GM23338 (cell line): ENCODE measurements at regions not wholly inside any gene's neighbourhood (a gene's known extent, or its start where the extent isn't known, plus 50 kb on each side); places are given as distances from the start of the nearest gene placed in this dataset.

Source experiments
- ATAC-seq: fragments of 200-7000 bp; cut with Tn5 transposase; 3 replicates; pipeline ENCODE4 v1.9.1; 2020
- DNase-seq: peaks from one replicate; pipeline ENCODE4 v3.0.0-alpha.2; 2015; ENCODE audit warnings: low spot score
- H2AFZ ChIP-seq: fragments of 200-600 bp; sonication (generic); 2 replicates; pipeline ENCODE4 v1.8.0; 2016; ENCODE audit warnings: antibody characterized with exemption, mild to moderate bottlenecking, moderate library complexity
- H3F3A ChIP-seq: fragments of 200-600 bp; sonication (generic); replicated peaks from 2 replicates; pipeline ENCODE4 v1.8.0; 2017; ENCODE audit warnings: antibody characterized with exemption, mixed run types, low read depth
- H3K27ac ChIP-seq: fragments of 200-600 bp; sonication (generic); 2 replicates; pipeline ENCODE4 v1.6.1; 2016; ENCODE audit warnings: low read depth
- H3K27me3 ChIP-seq: fragments of 200-600 bp; sonication (generic); 2 replicates; pipeline ENCODE4 v1.8.0; 2016; ENCODE audit warnings: mild to moderate bottlenecking, mixed run types, moderate library complexity; ENCODE audit not compliant: insufficient read depth
- H3K36me3 ChIP-seq: fragments of 200-600 bp; sonication (generic); 2 replicates; pipeline ENCODE4 v1.8.0; 2016; ENCODE audit warnings: mild to moderate bottlenecking; ENCODE audit not compliant: insufficient read depth
- H3K4me1 ChIP-seq: fragments of 200-600 bp; sonication (generic); 2 replicates; pipeline ENCODE4 v1.8.0; 2016; ENCODE audit warnings: mild to moderate bottlenecking, moderate library complexity; ENCODE audit not compliant: insufficient read depth
- H3K4me2 ChIP-seq: fragments of 200-600 bp; sonication (generic); 2 replicates; pipeline ENCODE4 v1.7.1; 2017; ENCODE audit warnings: mixed run types
- H3K4me3 ChIP-seq: fragments of 200-600 bp; sonication (generic); 2 replicates; pipeline ENCODE4 v1.6.1; 2016; ENCODE audit warnings: mixed run types
- H3K79me2 ChIP-seq: fragments of 200-600 bp; sonication (generic); replicated peaks from 2 replicates; pipeline ENCODE4 v1.8.0; 2017; ENCODE audit warnings: mild to moderate bottlenecking; ENCODE audit not compliant: insufficient read depth
- H3K9me2 ChIP-seq: fragments of 200-600 bp; sonication (generic); 2 replicates; pipeline ENCODE4 v1.8.0; 2017; ENCODE audit not compliant: insufficient read depth
- H4K20me1 ChIP-seq: fragments of 200-600 bp; sonication (generic); replicated peaks from 2 replicates; pipeline ENCODE4 v1.8.0; 2017; ENCODE audit warnings: mild to moderate bottlenecking; ENCODE audit not compliant: insufficient read depth
- H3K27ac Mint-ChIP-seq: 2 replicates; pipeline ENCODE4 v1.8.0; 2020; ENCODE audit warnings: inconsistent platforms, mild to moderate bottlenecking, moderate library complexity, mixed read lengths
- H3K27me3 Mint-ChIP-seq: 3 replicates; pipeline ENCODE4 v1.8.0; 2022; ENCODE audit warnings: low read depth, mild to moderate bottlenecking, moderate library complexity, mixed read lengths, inconsistent platforms; ENCODE audit not compliant: insufficient read depth, poor library complexity
- H3K36me3 Mint-ChIP-seq: 3 replicates; pipeline ENCODE4 v1.8.0; 2021; ENCODE audit warnings: low read depth, mild to moderate bottlenecking, inconsistent platforms, moderate library complexity, mixed read lengths
- H3K4me1 Mint-ChIP-seq: 3 replicates; pipeline ENCODE4 v1.8.0; 2020; ENCODE audit warnings: mild to moderate bottlenecking, inconsistent platforms, mixed read lengths
- H3K4me3 Mint-ChIP-seq: 3 replicates; pipeline ENCODE4 v1.8.0; 2021; ENCODE audit warnings: moderate library complexity, mild to moderate bottlenecking, inconsistent platforms, mixed read lengths
- H3K9me3 Mint-ChIP-seq: 3 replicates; pipeline ENCODE4 v1.8.0; 2020; ENCODE audit warnings: moderate library complexity, mild to moderate bottlenecking, inconsistent platforms, mixed read lengths
- CREB1 ChIP-seq: fragments of 250-450 bp; sonication (Bioruptor Pico); IDR thresholded peaks from 2 replicates; pipeline ENCODE4 v1.5.0; 2020; ENCODE audit warnings: low read depth, mild to moderate bottlenecking, moderate library complexity
- EZH2 ChIP-seq: fragments of 200-600 bp; sonication (generic); IDR thresholded peaks from one replicate; pipeline ENCODE4 v1.8.0; 2017; ENCODE audit warnings: antibody characterized with exemption, mild to moderate bottlenecking, low read depth; ENCODE audit not compliant: unreplicated experiment
- EZH2phosphoT487 ChIP-seq: fragments of 200-600 bp; sonication (generic); IDR thresholded peaks from one replicate; pipeline ENCODE4 v1.8.1; 2018; ENCODE audit warnings: antibody characterized with exemption; ENCODE audit not compliant: unreplicated experiment
- JUNB ChIP-seq: IDR thresholded peaks from one replicate; pipeline ENCODE4 v1.6.1; 2016; ENCODE audit warnings: antibody characterized with exemption; ENCODE audit not compliant: unreplicated experiment
- NANOG ChIP-seq: IDR thresholded peaks from 2 replicates; pipeline ENCODE4 v1.6.1; 2016; ENCODE audit warnings: antibody characterized with exemption, borderline replicate concordance
- POLR2AphosphoS5 ChIP-seq: IDR thresholded peaks from 2 replicates; pipeline ENCODE4 v1.6.1; 2016; ENCODE audit warnings: antibody characterized with exemption, low read depth
- STAT1 ChIP-seq: IDR thresholded peaks from one replicate; pipeline ENCODE4 v1.6.1; 2016; ENCODE audit warnings: antibody characterized with exemption; ENCODE audit not compliant: unreplicated experiment
- ZNF114 ChIP-seq: fragments of 250-450 bp; sonication (Bioruptor Pico); IDR thresholded peaks from 2 replicates; pipeline ENCODE4 v1.5.0; 2020; ENCODE audit warnings: mild to moderate bottlenecking, moderate library complexity
- ZNF331 ChIP-seq: fragments of 250-450 bp; sonication (Bioruptor Pico); IDR thresholded peaks from 2 replicates; pipeline ENCODE4 v1.5.0; 2020; ENCODE audit warnings: low read depth, mild to moderate bottlenecking, moderate library complexity
- TF ChIP-seq, protein P1 (sequence below): fragments of 250-450 bp; sonication (Bioruptor Pico); IDR thresholded peaks from 2 replicates; pipeline ENCODE4 v1.5.0; 2020; ENCODE audit warnings: mild to moderate bottlenecking, moderate library complexity
- TF ChIP-seq, protein P2 (sequence below): IDR thresholded peaks from one replicate; pipeline ENCODE4 v1.6.1; 2018; ENCODE audit warnings: antibody characterized with exemption; ENCODE audit not compliant: unreplicated experiment
- TF ChIP-seq, protein P3 (sequence below), 2 experiments: fragments of 200-600 bp in 1 of 2; sonication (generic) in 1 of 2; conservative IDR thresholded peaks; 2 replicates each; pipeline versions ENCODE4 v1.5.1 to v1.6.1; 2016 to 2017; ENCODE audit warnings: antibody characterized with exemption in 2 of 2, low read depth in 2 of 2, mild to moderate bottlenecking in 2 of 2, moderate library complexity in 1 of 2
- TF ChIP-seq, protein P4 (sequence below): IDR thresholded peaks from 2 replicates; pipeline ENCODE4 v1.6.1; 2016; ENCODE audit warnings: antibody characterized with exemption

DNA sequence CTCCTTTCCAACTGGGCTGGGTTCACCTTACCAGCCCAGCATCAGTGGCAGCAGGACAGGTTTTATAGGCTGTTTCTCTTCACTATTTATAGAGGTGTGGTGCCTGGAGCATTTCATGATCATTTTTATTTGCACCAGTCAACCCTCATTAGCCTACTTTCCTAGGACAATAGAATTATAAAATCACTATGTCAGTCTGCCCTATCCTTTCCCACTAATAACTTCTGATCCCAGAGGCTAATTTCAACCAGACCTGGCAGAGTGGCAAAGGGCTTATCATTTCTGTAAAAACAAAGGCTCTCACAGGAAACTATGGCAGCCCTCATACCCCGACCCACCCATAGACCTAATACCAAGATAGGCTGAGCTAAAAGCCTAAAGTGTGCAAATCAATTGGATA is 243.5 kb upstream of the TMEFF2 start:
- H3K27me3 Mint-ChIP-seq: no peaks in the 10 kb centered on the region
- ATAC-seq (no peak), DNase-seq (no peak)
- H3K36me3 ChIP-seq: no peaks in the 10 kb centered on the region
- no peak overlapping the region for H3K27ac Mint-ChIP-seq
- H3K27me3 ChIP-seq: no peaks in the 10 kb centered on the region
- no peak overlapping the region for H3K4me2 ChIP-seq
- no peaks in the 10 kb centered on the region for H3F3A ChIP-seq
- H3K36me3 Mint-ChIP-seq: no peaks in the 10 kb centered on the region
- H4K20me1 ChIP-seq: no peaks in the 10 kb centered on the region
- peaks cover 6% of the 10 kb centered on the region; the same call in 2 of the 3 replicates for H3K4me1 Mint-ChIP-seq
- no peaks in the 10 kb centered on the region for H3K9me2 ChIP-seq
- H3K9me3 Mint-ChIP-seq: no peaks in the 10 kb centered on the region
- H3K4me1 ChIP-seq: no peaks in the 10 kb centered on the region
- no peak overlapping the region for H3K4me3 ChIP-seq
- H3K27ac ChIP-seq: no peak overlapping the region
- no peak overlapping the region for H2AFZ ChIP-seq
- no peaks in the 10 kb centered on the region for H3K79me2 ChIP-seq
- no peak overlapping the region for H3K4me3 Mint-ChIP-seq
- TF ChIP-seq EZH2 (no peak), STAT1 (no peak), POLR2AphosphoS5 (no peak), EZH2phosphoT487 (no peak), JUNB (no peak), NANOG (no peak), ZNF331 (CRISPR knock-in tag) (no peak), ZNF114 (no peak), CREB1 (CRISPR knock-in tag) (no peak)
- TF ChIP-seq, protein P1, sequence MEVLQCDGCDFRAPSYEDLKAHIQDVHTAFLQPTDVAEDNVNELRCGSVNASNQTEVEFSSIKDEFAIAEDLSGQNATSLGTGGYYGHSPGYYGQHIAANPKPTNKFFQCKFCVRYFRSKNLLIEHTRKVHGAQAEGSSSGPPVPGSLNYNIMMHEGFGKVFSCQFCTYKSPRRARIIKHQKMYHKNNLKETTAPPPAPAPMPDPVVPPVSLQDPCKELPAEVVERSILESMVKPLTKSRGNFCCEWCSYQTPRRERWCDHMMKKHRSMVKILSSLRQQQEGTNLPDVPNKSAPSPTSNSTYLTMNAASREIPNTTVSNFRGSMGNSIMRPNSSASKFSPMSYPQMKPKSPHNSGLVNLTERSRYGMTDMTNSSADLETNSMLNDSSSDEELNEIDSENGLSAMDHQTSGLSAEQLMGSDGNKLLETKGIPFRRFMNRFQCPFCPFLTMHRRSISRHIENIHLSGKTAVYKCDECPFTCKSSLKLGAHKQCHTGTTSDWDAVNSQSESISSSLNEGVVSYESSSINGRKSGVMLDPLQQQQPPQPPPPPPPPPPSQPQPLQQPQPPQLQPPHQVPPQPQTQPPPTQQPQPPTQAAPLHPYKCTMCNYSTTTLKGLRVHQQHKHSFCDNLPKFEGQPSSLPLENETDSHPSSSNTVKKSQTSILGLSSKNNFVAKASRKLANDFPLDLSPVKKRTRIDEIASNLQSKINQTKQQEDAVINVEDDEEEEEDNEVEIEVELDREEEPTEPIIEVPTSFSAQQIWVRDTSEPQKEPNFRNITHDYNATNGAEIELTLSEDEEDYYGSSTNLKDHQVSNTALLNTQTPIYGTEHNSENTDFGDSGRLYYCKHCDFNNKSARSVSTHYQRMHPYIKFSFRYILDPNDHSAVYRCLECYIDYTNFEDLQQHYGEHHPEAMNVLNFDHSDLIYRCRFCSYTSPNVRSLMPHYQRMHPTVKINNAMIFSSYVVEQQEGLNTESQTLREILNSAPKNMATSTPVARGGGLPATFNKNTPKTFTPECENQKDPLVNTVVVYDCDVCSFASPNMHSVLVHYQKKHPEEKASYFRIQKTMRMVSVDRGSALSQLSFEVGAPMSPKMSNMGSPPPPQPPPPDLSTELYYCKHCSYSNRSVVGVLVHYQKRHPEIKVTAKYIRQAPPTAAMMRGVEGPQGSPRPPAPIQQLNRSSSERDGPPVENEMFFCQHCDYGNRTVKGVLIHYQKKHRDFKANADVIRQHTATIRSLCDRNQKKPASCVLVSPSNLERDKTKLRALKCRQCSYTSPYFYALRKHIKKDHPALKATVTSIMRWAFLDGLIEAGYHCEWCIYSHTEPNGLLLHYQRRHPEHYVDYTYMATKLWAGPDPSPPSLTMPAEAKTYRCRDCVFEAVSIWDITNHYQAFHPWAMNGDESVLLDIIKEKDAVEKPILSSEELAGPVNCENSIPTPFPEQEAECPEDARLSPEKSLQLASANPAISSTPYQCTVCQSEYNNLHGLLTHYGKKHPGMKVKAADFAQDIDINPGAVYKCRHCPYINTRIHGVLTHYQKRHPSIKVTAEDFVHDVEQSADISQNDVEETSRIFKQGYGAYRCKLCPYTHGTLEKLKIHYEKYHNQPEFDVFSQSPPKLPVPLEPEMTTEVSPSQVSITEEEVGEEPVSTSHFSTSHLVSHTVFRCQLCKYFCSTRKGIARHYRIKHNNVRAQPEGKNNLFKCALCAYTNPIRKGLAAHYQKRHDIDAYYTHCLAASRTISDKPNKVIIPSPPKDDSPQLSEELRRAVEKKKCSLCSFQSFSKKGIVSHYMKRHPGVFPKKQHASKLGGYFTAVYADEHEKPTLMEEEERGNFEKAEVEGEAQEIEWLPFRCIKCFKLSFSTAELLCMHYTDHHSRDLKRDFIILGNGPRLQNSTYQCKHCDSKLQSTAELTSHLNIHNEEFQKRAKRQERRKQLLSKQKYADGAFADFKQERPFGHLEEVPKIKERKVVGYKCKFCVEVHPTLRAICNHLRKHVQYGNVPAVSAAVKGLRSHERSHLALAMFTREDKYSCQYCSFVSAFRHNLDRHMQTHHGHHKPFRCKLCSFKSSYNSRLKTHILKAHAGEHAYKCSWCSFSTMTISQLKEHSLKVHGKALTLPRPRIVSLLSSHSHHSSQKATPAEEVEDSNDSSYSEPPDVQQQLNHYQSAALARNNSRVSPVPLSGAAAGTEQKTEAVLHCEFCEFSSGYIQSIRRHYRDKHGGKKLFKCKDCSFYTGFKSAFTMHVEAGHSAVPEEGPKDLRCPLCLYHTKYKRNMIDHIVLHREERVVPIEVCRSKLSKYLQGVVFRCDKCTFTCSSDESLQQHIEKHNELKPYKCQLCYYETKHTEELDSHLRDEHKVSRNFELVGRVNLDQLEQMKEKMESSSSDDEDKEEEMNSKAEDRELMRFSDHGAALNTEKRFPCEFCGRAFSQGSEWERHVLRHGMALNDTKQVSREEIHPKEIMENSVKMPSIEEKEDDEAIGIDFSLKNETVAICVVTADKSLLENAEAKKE: no peak
- TF ChIP-seq, protein P2, sequence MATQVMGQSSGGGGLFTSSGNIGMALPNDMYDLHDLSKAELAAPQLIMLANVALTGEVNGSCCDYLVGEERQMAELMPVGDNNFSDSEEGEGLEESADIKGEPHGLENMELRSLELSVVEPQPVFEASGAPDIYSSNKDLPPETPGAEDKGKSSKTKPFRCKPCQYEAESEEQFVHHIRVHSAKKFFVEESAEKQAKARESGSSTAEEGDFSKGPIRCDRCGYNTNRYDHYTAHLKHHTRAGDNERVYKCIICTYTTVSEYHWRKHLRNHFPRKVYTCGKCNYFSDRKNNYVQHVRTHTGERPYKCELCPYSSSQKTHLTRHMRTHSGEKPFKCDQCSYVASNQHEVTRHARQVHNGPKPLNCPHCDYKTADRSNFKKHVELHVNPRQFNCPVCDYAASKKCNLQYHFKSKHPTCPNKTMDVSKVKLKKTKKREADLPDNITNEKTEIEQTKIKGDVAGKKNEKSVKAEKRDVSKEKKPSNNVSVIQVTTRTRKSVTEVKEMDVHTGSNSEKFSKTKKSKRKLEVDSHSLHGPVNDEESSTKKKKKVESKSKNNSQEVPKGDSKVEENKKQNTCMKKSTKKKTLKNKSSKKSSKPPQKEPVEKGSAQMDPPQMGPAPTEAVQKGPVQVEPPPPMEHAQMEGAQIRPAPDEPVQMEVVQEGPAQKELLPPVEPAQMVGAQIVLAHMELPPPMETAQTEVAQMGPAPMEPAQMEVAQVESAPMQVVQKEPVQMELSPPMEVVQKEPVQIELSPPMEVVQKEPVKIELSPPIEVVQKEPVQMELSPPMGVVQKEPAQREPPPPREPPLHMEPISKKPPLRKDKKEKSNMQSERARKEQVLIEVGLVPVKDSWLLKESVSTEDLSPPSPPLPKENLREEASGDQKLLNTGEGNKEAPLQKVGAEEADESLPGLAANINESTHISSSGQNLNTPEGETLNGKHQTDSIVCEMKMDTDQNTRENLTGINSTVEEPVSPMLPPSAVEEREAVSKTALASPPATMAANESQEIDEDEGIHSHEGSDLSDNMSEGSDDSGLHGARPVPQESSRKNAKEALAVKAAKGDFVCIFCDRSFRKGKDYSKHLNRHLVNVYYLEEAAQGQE: no peak
- TF ChIP-seq, protein P3, sequence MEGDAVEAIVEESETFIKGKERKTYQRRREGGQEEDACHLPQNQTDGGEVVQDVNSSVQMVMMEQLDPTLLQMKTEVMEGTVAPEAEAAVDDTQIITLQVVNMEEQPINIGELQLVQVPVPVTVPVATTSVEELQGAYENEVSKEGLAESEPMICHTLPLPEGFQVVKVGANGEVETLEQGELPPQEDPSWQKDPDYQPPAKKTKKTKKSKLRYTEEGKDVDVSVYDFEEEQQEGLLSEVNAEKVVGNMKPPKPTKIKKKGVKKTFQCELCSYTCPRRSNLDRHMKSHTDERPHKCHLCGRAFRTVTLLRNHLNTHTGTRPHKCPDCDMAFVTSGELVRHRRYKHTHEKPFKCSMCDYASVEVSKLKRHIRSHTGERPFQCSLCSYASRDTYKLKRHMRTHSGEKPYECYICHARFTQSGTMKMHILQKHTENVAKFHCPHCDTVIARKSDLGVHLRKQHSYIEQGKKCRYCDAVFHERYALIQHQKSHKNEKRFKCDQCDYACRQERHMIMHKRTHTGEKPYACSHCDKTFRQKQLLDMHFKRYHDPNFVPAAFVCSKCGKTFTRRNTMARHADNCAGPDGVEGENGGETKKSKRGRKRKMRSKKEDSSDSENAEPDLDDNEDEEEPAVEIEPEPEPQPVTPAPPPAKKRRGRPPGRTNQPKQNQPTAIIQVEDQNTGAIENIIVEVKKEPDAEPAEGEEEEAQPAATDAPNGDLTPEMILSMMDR (conservative IDR thresholded peaks at IDR 0.05; ENCODE audit: low read depth in 2 of 2): no peak
- TF ChIP-seq, protein P4, sequence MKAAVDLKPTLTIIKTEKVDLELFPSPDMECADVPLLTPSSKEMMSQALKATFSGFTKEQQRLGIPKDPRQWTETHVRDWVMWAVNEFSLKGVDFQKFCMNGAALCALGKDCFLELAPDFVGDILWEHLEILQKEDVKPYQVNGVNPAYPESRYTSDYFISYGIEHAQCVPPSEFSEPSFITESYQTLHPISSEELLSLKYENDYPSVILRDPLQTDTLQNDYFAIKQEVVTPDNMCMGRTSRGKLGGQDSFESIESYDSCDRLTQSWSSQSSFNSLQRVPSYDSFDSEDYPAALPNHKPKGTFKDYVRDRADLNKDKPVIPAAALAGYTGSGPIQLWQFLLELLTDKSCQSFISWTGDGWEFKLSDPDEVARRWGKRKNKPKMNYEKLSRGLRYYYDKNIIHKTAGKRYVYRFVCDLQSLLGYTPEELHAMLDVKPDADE: no peak
